Activated CD4-positive, alpha-beta memory T cell treated with anti-CD3 and anti-CD28 coated beads for 36 hours (primary cell): ENCODE measurements at regions not wholly inside any gene's neighbourhood (a gene's known extent, or its start where the extent isn't known, plus 50 kb on each side); places are given as distances from the start of the nearest gene placed in this dataset.

Experiments
- CTCF ChIA-PET: fragments of 350-600 bp; sonication (Branson Sonifier 250); formaldehyde crosslinking; loops from one replicate; lab custom pipeline; 2021; ENCODE audit warnings: antibody characterized with exemption, inconsistent platforms; lab: Charles Lee
- POLR2A ChIA-PET: fragments of 350-600 bp; sonication (Branson Sonifier 250); formaldehyde crosslinking; loops from one replicate; lab custom pipeline; 2021; ENCODE audit warnings: antibody characterized with exemption; lab: Charles Lee
- DNase-seq: peaks from one replicate; pipeline ENCODE4 v3.0.0-alpha.2; 2020
- H3K27ac Mint-ChIP-seq: one replicate; pipeline ENCODE4 v1.8.0; 2021; ENCODE audit warnings: mixed read lengths
- H3K27me3 Mint-ChIP-seq: one replicate; pipeline ENCODE4 v1.8.0; 2021; ENCODE audit warnings: mixed read lengths
- H3K36me3 Mint-ChIP-seq: one replicate; pipeline ENCODE4 v1.8.0; 2021; ENCODE audit warnings: mixed read lengths
- H3K4me1 Mint-ChIP-seq: one replicate; pipeline ENCODE4 v1.8.0; 2021; ENCODE audit warnings: low read depth, mixed read lengths
- H3K4me3 Mint-ChIP-seq: one replicate; pipeline ENCODE4 v1.8.0; 2021; ENCODE audit warnings: mild to moderate bottlenecking, mixed read lengths
- H3K9me3 Mint-ChIP-seq: one replicate; pipeline ENCODE4 v1.8.0; 2021; ENCODE audit warnings: mixed read lengths
- intact Hi-C: fragments of 100-400 bp; cut with micrococcal nuclease; formaldehyde crosslinking; loops from one replicate; pipeline ENCODE4 v1.15.1; 2023

GRCh38 chr3:128569756-128570155 is 76.8 kb upstream of the GATA2 start:
- Mint-ChIP-seq H3K27me3 (peaks cover 7% of the 10 kb centered on the region), H3K4me1 (peaks cover 18% of the 10 kb centered on the region), H3K36me3 (no peaks in the 10 kb centered on the region), H3K9me3 (no peaks in the 10 kb centered on the region), H3K4me3 (no peak overlapping the region), H3K27ac (no peak overlapping the region)
- intact Hi-C loops, result loop anchor here (5.0 kb wide), 1 partner anchor 38 kb away; no protein-coding TSS in a partner anchor
- DNase-seq, result no peak
- CTCF ChIA-PET, result no interaction called here
- POLR2A ChIA-PET, result no interaction called here

GRCh38 chr3:128568602-128569490 is 75.8 kb upstream of the GATA2 start:
- DNase-seq, result no peak
- H3K36me3 Mint-ChIP-seq, result no peaks in the 10 kb centered on the region
- no peaks in the 10 kb centered on the region for H3K9me3 Mint-ChIP-seq
- POLR2A ChIA-PET, result no interaction called here
- H3K4me1 Mint-ChIP-seq, result peaks cover 17% of the 10 kb centered on the region
- H3K27ac Mint-ChIP-seq, result no peak overlapping the region
- intact Hi-C loops, result no loop called here
- H3K4me3 Mint-ChIP-seq, result no peak overlapping the region
- CTCF ChIA-PET, result no interaction called here
- H3K27me3 Mint-ChIP-seq, result peaks cover 5% of the 10 kb centered on the region

GRCh38 chr3:128567705-128568356 is 74.8 kb upstream of the GATA2 start:
- Mint-ChIP-seq H3K27me3 (peaks cover 5% of the 10 kb centered on the region), H3K4me1 (peaks cover 6% of the 10 kb centered on the region), H3K4me3 (no peak overlapping the region), H3K9me3 (no peaks in the 10 kb centered on the region), H3K36me3 (no peaks in the 10 kb centered on the region), H3K27ac (no peak overlapping the region)
- intact Hi-C loops, result no loop called here
- DNase-seq, result no peak
- POLR2A ChIA-PET, result interaction anchor here (0.6 kb wide), 1 partner anchor 33 kb away, joined by 3 read pairs; no protein-coding TSS in a partner anchor
- CTCF ChIA-PET, result interaction anchor here (1.4 kb wide), 1 partner anchor 11 kb away, joined by 4 read pairs; no protein-coding TSS in a partner anchor

GRCh38 chr3:128567141-128567540 is 74.1 kb upstream of the GATA2 start:
- Mint-ChIP-seq H3K4me3 (no peak overlapping the region), H3K9me3 (no peaks in the 10 kb centered on the region), H3K27me3 (peaks cover 5% of the 10 kb centered on the region), H3K4me1 (no peaks in the 10 kb centered on the region), H3K36me3 (no peaks in the 10 kb centered on the region), H3K27ac (no peak overlapping the region)
- ChIA-PET POLR2A (interaction anchor here (0.6 kb wide), 1 partner anchor 33 kb away, joined by 3 read pairs; no protein-coding TSS in a partner anchor), CTCF (interaction anchor here (1.4 kb wide), 1 partner anchor 11 kb away, joined by 4 read pairs; no protein-coding TSS in a partner anchor)
- DNase-seq, result no peak
- intact Hi-C loops, result no loop called here

DNA sequence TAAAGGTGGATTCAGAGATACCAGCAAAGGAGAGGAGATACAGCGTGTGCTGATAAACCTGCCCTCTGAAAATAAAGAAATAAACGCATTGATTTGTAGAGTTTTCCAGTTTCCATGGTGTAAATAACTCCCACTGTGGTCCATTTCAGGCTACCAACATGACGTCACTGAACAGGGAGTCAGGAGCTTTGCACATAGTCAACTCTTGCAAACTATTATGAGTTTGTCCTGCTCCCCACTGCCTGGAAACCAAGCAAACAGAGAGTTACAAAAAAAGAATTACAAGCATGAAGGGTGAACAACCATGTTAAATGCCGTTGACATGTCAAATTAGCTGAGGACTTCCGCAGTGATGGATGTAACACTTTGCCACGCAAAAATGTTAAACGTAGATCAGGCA is 70.4 kb upstream of the GATA2 start:
- ChIA-PET CTCF (no interaction called here), POLR2A (no interaction called here)
- Mint-ChIP-seq H3K36me3 (no peaks in the 10 kb centered on the region), H3K27ac (no peak overlapping the region), H3K4me1 (peaks cover 8% of the 10 kb centered on the region), H3K9me3 (no peaks in the 10 kb centered on the region), H3K4me3 (no peak overlapping the region), H3K27me3 (peaks cover 12% of the 10 kb centered on the region)
- intact Hi-C loops, result no loop called here
- DNase-seq, result no peak

GRCh38 chr3:128561504-128561903 is 68.5 kb upstream of the GATA2 start:
- Mint-ChIP-seq H3K27me3 (peaks cover 27% of the 10 kb centered on the region), H3K9me3 (peaks cover 5% of the 10 kb centered on the region), H3K4me1 (peaks cover 8% of the 10 kb centered on the region), H3K4me3 (no peak overlapping the region), H3K36me3 (no peaks in the 10 kb centered on the region), H3K27ac (no peak overlapping the region)
- no peak for DNase-seq
- CTCF ChIA-PET, result no interaction called here
- POLR2A ChIA-PET, result no interaction called here
- intact Hi-C loops, result no loop called here

DNA sequence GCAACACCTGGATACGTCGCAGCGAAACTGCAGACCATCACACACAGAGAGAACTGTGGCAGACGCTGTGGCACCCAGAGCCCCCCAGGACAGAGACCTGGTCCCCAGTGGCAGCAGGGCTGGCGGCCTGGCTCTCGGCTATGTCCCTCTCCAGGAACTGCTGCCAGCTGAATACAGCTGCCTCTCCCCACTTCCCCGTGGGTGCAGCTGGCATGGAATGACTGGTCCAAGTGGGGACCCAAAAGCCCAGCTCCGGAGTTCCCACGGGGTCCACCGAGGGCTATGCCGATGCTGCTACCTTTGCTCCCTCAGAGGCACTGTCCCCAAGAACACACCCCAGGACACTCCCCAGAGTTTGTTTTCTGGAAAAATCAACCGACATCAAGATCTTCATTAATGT is 67.8 kb upstream of the GATA2 start:
- Mint-ChIP-seq H3K9me3 (peaks cover 5% of the 10 kb centered on the region), H3K27ac (no peak overlapping the region), H3K4me1 (peaks cover 8% of the 10 kb centered on the region), H3K36me3 (no peaks in the 10 kb centered on the region), H3K4me3 (no peak overlapping the region), H3K27me3 (peaks cover 30% of the 10 kb centered on the region)
- POLR2A ChIA-PET, result no interaction called here
- intact Hi-C loops, result no loop called here
- no peak for DNase-seq
- CTCF ChIA-PET, result no interaction called here

GRCh38 chr3:128559486-128560225 is 66.7 kb upstream of the GATA2 start:
- peaks cover 5% of the 10 kb centered on the region for H3K9me3 Mint-ChIP-seq
- CTCF ChIA-PET, result no interaction called here

DNA sequence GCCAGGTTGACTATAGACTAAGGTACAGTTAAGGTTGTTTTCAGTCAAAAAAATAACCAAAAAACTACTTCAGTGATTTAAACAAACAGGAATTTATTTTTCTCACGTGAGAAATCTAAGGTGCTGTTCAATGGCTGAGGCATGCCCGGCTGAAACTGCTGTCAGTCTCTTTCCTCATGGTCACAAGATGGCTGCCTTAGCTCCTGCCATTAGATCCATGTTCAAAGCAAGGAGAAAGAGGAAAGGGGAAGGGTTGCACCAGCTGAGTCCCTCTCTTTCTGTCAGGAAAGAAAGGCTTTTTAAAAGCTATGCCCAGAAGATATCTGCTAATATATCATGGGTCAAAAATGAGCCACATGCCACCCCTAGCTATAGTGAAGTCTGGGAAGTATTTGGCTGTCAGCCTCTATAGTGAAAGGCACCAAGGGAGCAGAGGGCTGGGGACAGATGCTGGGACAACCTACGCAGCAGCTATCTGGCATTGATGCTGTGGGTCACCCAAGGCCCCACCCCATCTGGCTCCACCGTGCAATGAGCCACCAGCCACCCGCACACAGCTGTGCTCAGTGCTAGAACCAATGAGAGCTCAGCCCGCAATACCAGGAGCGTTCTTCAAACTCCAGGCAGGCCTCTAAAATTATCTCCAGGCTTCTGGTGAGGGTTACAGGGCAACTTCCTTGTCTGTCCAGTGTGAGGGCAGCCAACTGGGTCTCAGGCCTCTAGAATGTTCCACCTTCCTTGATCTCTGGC is 64.7 kb upstream of the GATA2 start:
- H3K9me3 Mint-ChIP-seq, result peaks cover 5% of the 10 kb centered on the region

More at GRCh38 chr3:128559486-128560225, 66.7 kb upstream of the GATA2 start:
- no peak overlapping the region for H3K27ac Mint-ChIP-seq
- peaks cover 10% of the 10 kb centered on the region for H3K4me1 Mint-ChIP-seq
- H3K27me3 Mint-ChIP-seq, result peaks cover 33% of the 10 kb centered on the region
- DNase-seq, result peak; percentile 49
- POLR2A ChIA-PET, result no interaction called here
- no peaks in the 10 kb centered on the region for H3K36me3 Mint-ChIP-seq
- no peak overlapping the region for H3K4me3 Mint-ChIP-seq
- intact Hi-C loops, result no loop called here

DNA sequence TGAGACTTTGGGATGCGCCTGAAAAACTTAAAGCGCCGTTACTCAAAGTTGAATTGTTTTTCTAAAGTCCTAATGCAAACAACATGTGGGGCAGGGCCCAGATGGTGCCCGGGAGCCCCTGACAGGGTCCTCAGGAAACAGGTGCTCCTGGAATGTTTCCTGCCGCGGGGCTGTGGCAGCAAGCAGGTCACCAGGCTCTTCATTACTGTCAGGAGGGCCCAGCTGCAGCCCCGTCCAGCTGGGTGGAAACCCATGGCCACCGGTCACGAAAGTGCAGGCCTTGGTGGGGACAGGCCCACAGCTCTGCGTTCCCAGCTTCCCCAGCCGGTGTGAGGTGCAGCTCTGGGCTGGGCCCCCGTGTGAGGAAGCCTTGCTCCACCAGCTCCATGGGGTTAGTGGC is 63.9 kb upstream of the GATA2 start:
- CTCF ChIA-PET, result interaction anchor here (0.6 to 1.6 kb wide), 3 partner anchors 10 to 1117 kb away, joined by 3 to 4 read pairs (median 3); no protein-coding TSS in a partner anchor
- Mint-ChIP-seq H3K27me3 (peaks cover 52% of the 10 kb centered on the region), H3K4me1 (peaks cover 11% of the 10 kb centered on the region)

More for the DNA sequence above, 64.7 kb upstream of the GATA2 start:
- POLR2A ChIA-PET, result no interaction called here
- H3K27ac Mint-ChIP-seq, result no peak overlapping the region
- peaks cover 11% of the 10 kb centered on the region for H3K4me1 Mint-ChIP-seq
- no peaks in the 10 kb centered on the region for H3K36me3 Mint-ChIP-seq
- intact Hi-C loops, result no loop called here
- no peak for DNase-seq
- CTCF ChIA-PET, result interaction anchor here (0.6 to 1.1 kb wide), 2 partner anchors 50 to 1117 kb away, joined by 3 read pairs; no protein-coding TSS in a partner anchor
- H3K27me3 Mint-ChIP-seq, result peaks cover 47% of the 10 kb centered on the region
- no peak overlapping the region for H3K4me3 Mint-ChIP-seq

DNA sequence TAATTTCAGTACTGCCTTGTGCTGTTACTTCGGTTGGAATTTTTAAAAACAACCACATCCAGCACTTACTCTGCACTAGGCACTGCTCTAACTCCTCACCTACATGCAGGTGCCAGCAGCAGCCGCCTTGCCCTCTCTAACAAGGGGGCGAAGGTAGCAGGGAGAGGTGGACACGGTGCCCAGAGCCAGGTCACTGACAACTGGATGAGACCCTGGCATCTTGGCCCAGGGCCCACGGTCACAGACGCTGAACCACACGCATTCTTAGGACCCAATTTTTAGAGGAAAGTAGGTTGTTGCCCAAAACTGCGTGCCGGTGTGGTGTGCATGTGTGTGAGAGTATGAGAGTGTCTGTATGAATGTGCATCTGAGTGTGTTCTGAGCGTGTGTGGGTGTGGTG is 63.4 kb upstream of the GATA2 start:
- no peaks in the 10 kb centered on the region for H3K36me3 Mint-ChIP-seq
- ChIA-PET POLR2A (interaction anchor here (0.6 kb wide), 1 partner anchor 25 kb away, joined by 3 read pairs; no protein-coding TSS in a partner anchor), CTCF (interaction anchor here (1.6 kb wide), 1 partner anchor 11 kb away, joined by 4 read pairs; no protein-coding TSS in a partner anchor)
- H3K4me3 Mint-ChIP-seq, result no peak overlapping the region
- DNase-seq, result no peak
- H3K4me1 Mint-ChIP-seq, result peaks cover 11% of the 10 kb centered on the region
- no peak overlapping the region for H3K27ac Mint-ChIP-seq
- H3K27me3 Mint-ChIP-seq, result peaks cover 52% of the 10 kb centered on the region
- intact Hi-C loops, result no loop called here
- H3K9me3 Mint-ChIP-seq, result peaks cover 5% of the 10 kb centered on the region

More for the DNA sequence above, 63.9 kb upstream of the GATA2 start:
- DNase-seq, result no peak
- Mint-ChIP-seq H3K4me3 (no peak overlapping the region), H3K27ac (no peak overlapping the region), H3K36me3 (no peaks in the 10 kb centered on the region), H3K9me3 (peaks cover 5% of the 10 kb centered on the region)
- POLR2A ChIA-PET, result interaction anchor here (0.6 kb wide), 1 partner anchor 24 kb away, joined by 3 read pairs; no protein-coding TSS in a partner anchor
- intact Hi-C loops, result no loop called here
